GM19397 (cell line): ENCODE measurements at regions not wholly inside any gene's neighbourhood (a gene's known extent, or its start where the extent isn't known, plus 50 kb on each side); places are given as distances from the start of the nearest gene placed in this dataset.
"Not testable (repeated sequence)": the region's sequence is repeated elsewhere in the genome, so short reads cannot be mapped to it uniquely, and the experiment has no call there.

Source experiments
- ATAC-seq: cut with Tn5 transposase; IDR thresholded peaks from one replicate; pipeline ENCODE4 v1.9.1; 2021; ENCODE audit warnings: mild to moderate bottlenecking, moderate library complexity; ENCODE audit not compliant: unreplicated experiment

- ATAC-seq: no peak
Observed at GRCh38 chr10:64103750-64104470, 582.7 kb downstream of the REEP3 start.

- ATAC-seq: no peak
Observed at GRCh38 chr10:64109926-64110495, 588.8 kb downstream of the REEP3 start.

- ATAC-seq: no peak
Observed at GRCh38 chr10:64112701-64113355, 591.6 kb downstream of the REEP3 start.

- no peak for ATAC-seq
Observed at GRCh38 chr10:64113375-64113774, 592.2 kb downstream of the REEP3 start.

- no peak for ATAC-seq
Observed at GRCh38 chr10:64113792-64114191, 592.6 kb downstream of the REEP3 start.

- ATAC-seq: no peak
Observed at GRCh38 chr10:64115471-64115870, 594.3 kb downstream of the REEP3 start.

- no peak for ATAC-seq
Observed at GRCh38 chr10:64115908-64116643, 594.9 kb downstream of the REEP3 start.

GRCh38 chr10:64116707-64117106 is 595.5 kb downstream of the REEP3 start:
- no peak for ATAC-seq

- ATAC-seq: no peak
Observed at GRCh38 chr10:64118736-64119135, 597.5 kb downstream of the REEP3 start.

- not testable (repeated sequence) for ATAC-seq
Observed at GRCh38 chr10:64120301-64120980, 599.2 kb downstream of the REEP3 start.

- ATAC-seq: no peak
Observed at GRCh38 chr10:64130152-64130551, 609.0 kb downstream of the REEP3 start.

- no peak for ATAC-seq
Observed at GRCh38 chr10:64134676-64135075, 613.5 kb downstream of the REEP3 start.

GRCh38 chr10:64142395-64142794 is 621.2 kb downstream of the REEP3 start:
- no peak for ATAC-seq

GRCh38 chr10:64148607-64149006 is 627.4 kb downstream of the REEP3 start:
- no peak for ATAC-seq

GRCh38 chr10:64156166-64156565 is 635.0 kb downstream of the REEP3 start:
- no peak for ATAC-seq

- no peak for ATAC-seq
Observed at GRCh38 chr10:64158551-64158950, 637.4 kb downstream of the REEP3 start.

GRCh38 chr10:64159910-64160872 is 639.0 kb downstream of the REEP3 start:
- ATAC-seq: no peak

- no peak for ATAC-seq
Observed at GRCh38 chr10:64170791-64171190, 649.6 kb downstream of the REEP3 start.

- no peak for ATAC-seq
Observed at GRCh38 chr10:64173826-64174225, 652.6 kb downstream of the REEP3 start.
